Heart right ventricle (tissue), 16 donors: ENCODE measurements at regions not wholly inside any gene's neighbourhood (a gene's known extent, or its start where the extent isn't known, plus 50 kb on each side); places are given as distances from the start of the nearest gene placed in this dataset.

Experiments
- ATAC-seq, 8 donors: fragments of 200-7000 bp; cut with Tn5 transposase; one replicate each; pipeline ENCODE4 v1.9.1; 2020; ENCODE audit warnings: mild to moderate bottlenecking in 8 of 8, moderate library complexity in 8 of 8, moderate number of reproducible peaks in 1 of 8
- DNase-seq, 2 donors: peaks; one replicate each; pipeline ENCODE4 v3.0.0-alpha.2; 2020
- H3K27ac ChIP-seq, 10 donors: fragments of 200-600 bp; sonication (generic) in 2 of 10; one replicate each; pipeline versions ENCODE4 v1.5.0 to v1.8.0; 2020 to 2022; ENCODE audit warnings: mild to moderate bottlenecking in 3 of 10
- H3K27me3 ChIP-seq, 7 donors: fragments of 200-600 bp; one replicate each; pipeline ENCODE4 v1.8.0; 2021 to 2022; ENCODE audit warnings: mild to moderate bottlenecking in 2 of 7
- H3K36me3 ChIP-seq, 9 donors: fragments of 200-600 bp; sonication (generic) in 1 of 9; one replicate each; pipeline versions ENCODE4 v1.5.0 to v1.8.0; 2020 to 2022; ENCODE audit warnings: mild to moderate bottlenecking in 2 of 9
- H3K4me1 ChIP-seq, 9 donors: fragments of 200-600 bp; sonication (generic) in 1 of 9; one replicate each; pipeline versions ENCODE4 v1.5.0 to v1.8.0; 2020 to 2022; ENCODE audit warnings: mild to moderate bottlenecking in 4 of 9
- H3K4me3 ChIP-seq, 10 donors: fragments of 200-600 bp; sonication (generic) in 2 of 10; one replicate each; pipeline versions ENCODE4 v1.5.0 to v1.8.0; 2020 to 2022; ENCODE audit warnings: mild to moderate bottlenecking in 7 of 10, moderate library complexity in 2 of 10
- H3K9me3 ChIP-seq, 11 donors: fragments of 200-600 bp in 10 of 11; sonication (generic) in 2 of 11; one replicate each; pipeline versions ENCODE4 v1.5.0 to v1.8.0; 2013 to 2022; ENCODE audit warnings: mild to moderate bottlenecking in 2 of 11, control low read depth in 1 of 11, moderate library complexity in 1 of 11
- CTCF ChIP-seq, 9 donors: fragments of 200-600 bp; sonication (generic) in 2 of 9; IDR thresholded peaks; one replicate each; pipeline versions ENCODE4 v1.5.0 to v1.8.0; 2021 to 2022; ENCODE audit warnings: antibody characterized with exemption in 9 of 9, mild to moderate bottlenecking in 5 of 9, moderate library complexity in 1 of 9
- WGBS, 2 donors: extraction: QIAGEN DNeasy Blood & Tissue Kit; methylation state at CpG; one replicate each; pipeline ENCODE4 v1.1.7; 2013; ENCODE audit warnings: inconsistent platforms in 1 of 2; 5-methylcytosine and 5-hydroxymethylcytosine counted together
- intact Hi-C, 10 donors: fragments of 100-400 bp; cut with DNase I; formaldehyde crosslinking; loops; one replicate each; pipeline versions ENCODE4 v1.11.1 to v1.14.2; 2022
- donor health status: Arrhythmogenic right ventricular cardiomyopathy.
- donor health status: ischemic (EF 13 %, LVEDD 7.1; RV severe dilation, severe dysfunction).
- donor health status: healthy with polysubstance abuse.
- donor health status: DM: no; HTN: yes; CAD: no.
- donor health status: DM: no; HTN: no; CAD: no.
- donor health status: ischemic (EF 25% LVEDD 6.9; RV normal size, moderate dysfunction).
- donor health status: ischemic (EF 25% LVEDD 5.7; RV mildly dilated, moderate dysfunction).
- donor health status: healthy.
- donor health status: DM: yes; HTN: yes; CAD: no.
- donor health status: Ischemic cardiomyopathy.
- donor health status: ischemic (EF 35%, LVEDD 5.7; RV mildly dilated, moderate dysfunction).
- donor health status: nonischemic (EF 11% LVEDD 7.7; RV severe dilation, severe dysfunction).
- donor health status: DM: yes; HTN: yes; CAD: no.
- donor health status: PGD.
- donor health status: ischemic (EF 29% LVEDD 5.4; RV normal size, mild dysfunction).
- donor health status: nonischemic (EF 23%, LVEDD 6.1; RV moderate dilation, normal function).

GRCh38 chr5:44619875-44620610, 188.7 kb upstream of the MRPS30 start:
- no peak for ATAC-seq
- Histone ChIP-seq H3K9me3 (no peaks in the 10 kb centered on the region), H3K36me3 (no peaks in the 10 kb centered on the region), H3K4me3 (no peak overlapping the region), H3K27me3 (no peaks in the 10 kb centered on the region), H3K4me1 (no peaks in the 10 kb centered on the region), H3K27ac (no peak overlapping the region)
- no peak for DNase-seq
- intact Hi-C loops, result no loop called here
- no peak for TF ChIP-seq CTCF (IDR thresholded peaks at IDR 0.05)
- WGBS, 2 donors, result 85% methylated on average over 3 of the region's 3 CpGs

GRCh38 chr5:44614845-44615244, 193.9 kb upstream of the MRPS30 start:
- H3K27ac ChIP-seq, result no peak overlapping the region
- no peaks in the 10 kb centered on the region for H3K27me3 ChIP-seq
- DNase-seq (no peak), ATAC-seq (no peak)
- intact Hi-C loops, result no loop called here
- H3K36me3 ChIP-seq, result no peaks in the 10 kb centered on the region
- no peak for TF ChIP-seq CTCF (IDR thresholded peaks at IDR 0.05)
- no peak overlapping the region for H3K4me3 ChIP-seq
- H3K9me3 ChIP-seq, result no peaks in the 10 kb centered on the region
- WGBS, 2 donors, result 91 to 92% methylated on average over 2 of the region's 2 CpGs
- H3K4me1 ChIP-seq, result no peaks in the 10 kb centered on the region

GRCh38 chr5:44613936-44614335, 194.8 kb upstream of the MRPS30 start:
- 83 to 91% methylated on average over 1 of the region's 1 CpG for WGBS, 2 donors
- DNase-seq (no peak), ATAC-seq (no peak)
- Histone ChIP-seq H3K36me3 (no peaks in the 10 kb centered on the region), H3K27me3 (no peaks in the 10 kb centered on the region), H3K4me1 (no peaks in the 10 kb centered on the region), H3K4me3 (no peak overlapping the region), H3K27ac (no peak overlapping the region), H3K9me3 (no peaks in the 10 kb centered on the region)
- intact Hi-C loops, result no loop called here
- no peak for TF ChIP-seq CTCF (IDR thresholded peaks at IDR 0.05)

- ATAC-seq (no peak), DNase-seq (no peak)
- H3K4me1 ChIP-seq, result no peaks in the 10 kb centered on the region
- H3K36me3 ChIP-seq, result no peaks in the 10 kb centered on the region
- H3K27me3 ChIP-seq, result no peaks in the 10 kb centered on the region
- peaks cover 0 to 4% (median 0%) of the 10 kb centered on the region in 11 donors for H3K9me3 ChIP-seq
- WGBS, 2 donors, result 86 to 94% methylated on average over 5 of the region's 5 CpGs
- no peak for TF ChIP-seq CTCF (IDR thresholded peaks at IDR 0.05)
- H3K27ac ChIP-seq, result no peak overlapping the region
- no peak overlapping the region for H3K4me3 ChIP-seq
- intact Hi-C loops, result no loop called here
Measured at GRCh38 chr5:44605926-44606325, 202.8 kb upstream of the MRPS30 start.
